Rectal smooth muscle tissue (tissue), 1 donor: ENCODE measurements at regions not wholly inside any gene's neighbourhood (a gene's known extent, or its start where the extent isn't known, plus 50 kb on each side); places are given as distances from the start of the nearest gene placed in this dataset.
"Not testable (repeated sequence)": the region's sequence is repeated elsewhere in the genome, so short reads cannot be mapped to it uniquely, and the experiment has no call there.

Experiments
- H3K27ac ChIP-seq: one replicate; pipeline ENCODE4 v1.7.0; 2013; ENCODE audit warnings: low read depth, low read length, inconsistent platforms
- H3K27me3 ChIP-seq: one replicate; pipeline ENCODE4 v1.7.0; 2013; ENCODE audit warnings: low read length; ENCODE audit not compliant: control insufficient read depth, insufficient read depth
- H3K36me3 ChIP-seq: one replicate; pipeline ENCODE4 v1.7.0; 2013; ENCODE audit warnings: low read length; ENCODE audit not compliant: control insufficient read depth, insufficient read depth
- H3K4me1 ChIP-seq: one replicate; pipeline ENCODE4 v1.7.0; 2013; ENCODE audit warnings: low read length; ENCODE audit not compliant: control insufficient read depth, insufficient read depth
- H3K4me3 ChIP-seq: one replicate; pipeline ENCODE4 v1.7.0; 2013; ENCODE audit warnings: low read length
- H3K9ac ChIP-seq: one replicate; pipeline ENCODE4 v1.7.0; 2013; ENCODE audit warnings: low read length

DNA sequence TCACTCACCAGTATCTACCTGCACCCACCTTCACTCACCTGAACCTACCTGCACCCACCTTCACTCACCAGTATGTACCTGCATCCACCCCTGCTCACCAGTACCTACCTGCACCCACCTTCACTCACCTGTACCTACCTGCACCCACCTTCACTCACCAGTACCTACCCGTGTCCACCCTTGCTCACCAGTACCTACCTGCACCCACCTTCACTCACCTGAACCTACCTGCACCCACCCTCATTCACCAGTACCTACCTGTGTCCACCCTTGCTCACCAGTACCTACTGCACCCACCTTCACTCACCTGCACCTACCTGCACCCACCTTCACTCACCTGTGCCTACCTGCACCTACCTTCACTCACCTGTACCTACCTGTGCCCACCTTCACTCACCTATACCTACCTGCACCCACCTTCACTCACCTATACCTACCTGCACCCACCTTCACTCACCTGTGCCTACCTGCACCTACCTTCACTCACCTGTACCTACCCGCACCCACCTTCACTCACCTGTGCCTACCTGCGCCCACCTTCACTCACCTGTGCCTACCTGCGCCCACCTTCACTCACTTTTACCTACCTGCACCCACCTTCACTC lies 232.1 kb upstream of the ZFP64 start:
- H3K4me1 ChIP-seq, H3K36me3 ChIP-seq, H3K27me3 ChIP-seq, H3K9ac ChIP-seq, H3K4me3 ChIP-seq, H3K27ac ChIP-seq: not testable (repeated sequence)

DNA sequence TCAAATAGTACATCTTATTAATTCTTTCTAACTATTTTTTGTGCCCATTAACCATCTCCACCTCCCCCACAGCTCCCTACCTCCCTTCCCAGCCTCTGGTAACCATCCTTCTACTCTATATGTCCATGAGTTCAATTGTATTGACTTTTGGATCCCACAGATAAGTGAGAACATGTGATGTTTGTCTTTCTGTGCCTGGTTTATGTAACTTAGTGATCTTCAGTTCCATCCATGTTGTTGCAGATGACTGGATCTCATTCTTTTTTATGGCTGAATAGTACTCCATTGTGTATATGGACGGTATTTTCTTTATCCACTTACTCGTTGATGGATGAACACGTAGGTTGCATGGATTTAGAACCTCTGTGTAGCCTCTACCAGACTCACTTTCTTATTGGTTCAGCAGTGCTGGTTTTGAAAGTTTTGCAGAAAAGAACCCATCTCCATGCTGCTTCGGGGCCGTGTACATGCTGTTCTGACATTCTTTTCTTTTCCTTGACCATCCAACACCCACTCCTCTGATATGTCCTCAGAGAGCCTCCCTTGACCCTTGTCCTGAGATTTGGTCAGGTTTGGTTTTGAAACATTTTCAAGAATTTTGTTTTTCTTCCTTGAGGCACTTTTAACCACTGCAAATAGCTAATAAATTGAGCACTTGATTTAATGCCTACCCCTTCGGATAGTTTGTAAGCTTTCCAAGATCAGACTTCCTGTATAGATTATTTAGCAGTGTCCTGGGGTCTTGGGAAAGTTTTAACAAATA lies 231.2 kb upstream of the ZFP64 start:
- Histone ChIP-seq H3K4me1 (no peaks in the 10 kb centered on the region), H3K4me3 (no peak overlapping the region), H3K9ac (no peak overlapping the region), H3K27ac (no peak overlapping the region), H3K36me3 (no peaks in the 10 kb centered on the region), H3K27me3 (no peaks in the 10 kb centered on the region)

DNA sequence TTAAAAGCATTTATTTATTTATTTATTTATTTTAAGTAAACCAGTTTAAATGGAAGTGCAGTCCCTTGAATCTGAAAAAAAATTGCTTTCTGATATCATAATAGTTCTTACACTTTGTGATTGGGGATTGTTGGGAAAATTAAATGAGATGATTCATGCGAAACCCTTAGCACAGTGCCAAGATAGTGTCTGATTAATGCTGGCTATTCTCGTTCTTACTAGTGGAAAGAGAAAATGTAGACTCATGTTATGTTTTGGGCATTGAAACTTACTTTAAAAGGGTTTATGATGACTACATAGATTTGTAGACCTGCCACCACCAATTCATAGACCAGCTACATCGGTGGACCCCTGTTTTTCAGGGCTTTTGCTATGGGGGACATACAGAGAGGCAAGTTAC lies 229.2 kb upstream of the ZFP64 start:
- Histone ChIP-seq H3K36me3 (no peaks in the 10 kb centered on the region), H3K4me1 (no peaks in the 10 kb centered on the region), H3K27ac (no peak overlapping the region), H3K4me3 (no peak overlapping the region), H3K9ac (no peak overlapping the region), H3K27me3 (no peaks in the 10 kb centered on the region)

DNA sequence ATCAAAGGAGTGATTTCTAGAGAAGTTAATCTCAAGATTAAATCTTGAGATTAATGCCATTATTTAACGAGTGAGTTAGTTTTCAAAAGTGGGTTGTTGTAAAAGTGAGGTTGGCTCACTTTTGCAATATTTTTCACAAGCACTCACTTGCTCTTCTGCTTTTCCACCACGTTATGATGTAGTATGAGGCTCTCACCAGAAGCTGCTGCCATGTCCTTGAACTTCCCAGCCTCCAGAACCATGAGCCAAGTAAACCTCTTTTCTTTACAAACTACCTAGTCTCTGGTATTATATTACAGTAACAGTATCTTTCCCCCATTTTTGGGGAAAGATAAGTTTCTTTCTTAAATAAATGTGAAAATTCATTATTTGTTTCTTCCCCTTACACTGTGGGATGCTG lies 227.6 kb upstream of the ZFP64 start:
- H3K27me3 ChIP-seq = no peaks in the 10 kb centered on the region
- H3K4me1 ChIP-seq = no peaks in the 10 kb centered on the region
- H3K9ac ChIP-seq = no peak overlapping the region
- no peak overlapping the region for H3K27ac ChIP-seq
- H3K4me3 ChIP-seq = no peak overlapping the region
- H3K36me3 ChIP-seq = no peaks in the 10 kb centered on the region

DNA sequence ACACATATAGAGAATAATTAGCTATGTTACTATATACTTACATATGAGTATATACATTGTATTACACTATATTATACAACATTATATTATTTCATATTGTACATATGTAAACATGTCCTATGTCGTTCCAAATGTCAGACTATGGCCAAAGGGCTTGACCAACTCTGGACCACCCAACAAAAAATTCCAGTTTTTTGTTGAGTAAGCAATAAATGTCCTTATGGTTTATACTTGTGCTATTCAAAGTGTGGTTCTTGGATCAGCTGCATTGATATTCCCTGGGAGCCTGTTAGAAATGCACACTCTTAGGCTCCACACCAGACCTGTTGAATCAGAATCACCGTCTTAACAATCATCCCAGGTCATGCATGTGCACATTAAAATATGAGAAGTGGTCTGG lies 225.4 kb upstream of the ZFP64 start:
- H3K27ac ChIP-seq = no peak overlapping the region
- H3K9ac ChIP-seq = no peak overlapping the region
- no peak overlapping the region for H3K4me3 ChIP-seq
- H3K36me3 ChIP-seq = no peaks in the 10 kb centered on the region
- H3K4me1 ChIP-seq = no peaks in the 10 kb centered on the region
- H3K27me3 ChIP-seq = no peaks in the 10 kb centered on the region

DNA sequence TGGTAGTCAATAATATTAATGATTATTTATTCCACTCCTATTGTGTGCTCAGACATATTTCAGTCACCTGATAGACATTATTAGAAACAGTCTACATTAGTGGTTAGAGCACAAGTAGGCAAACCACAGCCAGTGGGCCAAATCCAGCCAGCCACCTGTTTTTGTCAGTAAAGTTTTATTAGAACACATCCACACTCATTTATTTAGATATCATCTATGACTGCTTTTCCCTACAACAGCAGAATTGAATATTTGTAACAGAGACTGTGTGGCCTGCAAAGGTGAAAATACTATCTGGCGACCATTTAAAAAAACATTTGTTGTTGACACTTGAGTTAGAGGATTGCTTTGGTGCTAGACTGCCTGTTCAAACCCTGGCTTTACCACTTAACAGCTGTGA lies 220.0 kb upstream of the ZFP64 start:
- Histone ChIP-seq H3K27me3 (no peaks in the 10 kb centered on the region), H3K36me3 (no peaks in the 10 kb centered on the region), H3K4me3 (no peak overlapping the region), H3K9ac (no peak overlapping the region), H3K4me1 (no peaks in the 10 kb centered on the region), H3K27ac (no peak overlapping the region)

DNA sequence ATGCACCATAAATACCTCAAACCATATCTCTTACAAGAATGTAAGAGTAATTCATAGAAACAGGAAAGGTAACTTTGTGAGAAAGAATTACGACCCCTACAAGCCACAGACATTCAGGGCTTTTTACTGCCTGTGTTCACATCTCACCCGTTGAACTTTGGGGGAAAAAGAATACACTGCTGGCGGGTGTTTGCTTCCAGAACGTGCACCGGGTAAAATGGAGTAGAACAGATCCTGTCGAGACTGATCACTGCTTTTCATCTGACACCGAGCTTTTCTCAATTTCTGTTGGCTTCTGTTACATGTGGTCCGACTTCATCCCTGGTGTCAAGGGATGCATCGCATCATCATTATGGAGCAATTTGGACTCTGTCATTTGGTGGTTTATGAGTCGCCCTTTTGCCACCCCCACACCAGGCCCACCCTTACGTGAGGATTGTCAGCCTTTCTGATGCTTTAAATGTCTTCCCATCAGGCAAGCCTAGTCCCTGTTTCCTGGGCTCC lies 219.2 kb upstream of the ZFP64 start:
- no peaks in the 10 kb centered on the region for H3K27me3 ChIP-seq
- H3K4me1 ChIP-seq = no peaks in the 10 kb centered on the region
- no peak overlapping the region for H3K4me3 ChIP-seq
- H3K36me3 ChIP-seq = no peaks in the 10 kb centered on the region
- no peak overlapping the region for H3K27ac ChIP-seq
- no peak overlapping the region for H3K9ac ChIP-seq

DNA sequence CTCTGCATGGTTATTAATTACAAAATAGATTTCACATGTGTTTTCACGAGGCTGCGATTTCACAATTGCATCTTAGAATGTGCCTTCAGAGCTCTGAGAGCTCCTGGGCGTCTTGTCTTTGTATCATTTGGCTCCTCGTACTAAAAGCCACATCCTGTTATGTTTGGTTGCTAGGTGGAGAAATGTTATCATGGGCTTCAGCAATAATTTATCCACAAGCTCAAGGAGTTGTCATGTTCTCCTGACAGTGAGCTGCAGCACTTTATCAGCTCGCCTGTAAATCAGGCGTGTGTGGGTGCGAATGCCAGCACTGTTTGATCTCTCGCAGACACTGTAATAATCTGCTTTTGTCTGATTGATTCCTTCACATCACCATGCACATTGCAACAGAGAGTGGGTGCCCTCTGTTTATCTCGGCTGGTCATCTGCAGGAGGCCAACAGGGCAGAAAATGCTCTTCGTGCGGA lies 218.6 kb upstream of the ZFP64 start:
- Histone ChIP-seq H3K36me3 (no peaks in the 10 kb centered on the region), H3K9ac (no peak overlapping the region), H3K4me1 (no peaks in the 10 kb centered on the region), H3K27me3 (no peaks in the 10 kb centered on the region), H3K27ac (no peak overlapping the region), H3K4me3 (no peak overlapping the region)

DNA sequence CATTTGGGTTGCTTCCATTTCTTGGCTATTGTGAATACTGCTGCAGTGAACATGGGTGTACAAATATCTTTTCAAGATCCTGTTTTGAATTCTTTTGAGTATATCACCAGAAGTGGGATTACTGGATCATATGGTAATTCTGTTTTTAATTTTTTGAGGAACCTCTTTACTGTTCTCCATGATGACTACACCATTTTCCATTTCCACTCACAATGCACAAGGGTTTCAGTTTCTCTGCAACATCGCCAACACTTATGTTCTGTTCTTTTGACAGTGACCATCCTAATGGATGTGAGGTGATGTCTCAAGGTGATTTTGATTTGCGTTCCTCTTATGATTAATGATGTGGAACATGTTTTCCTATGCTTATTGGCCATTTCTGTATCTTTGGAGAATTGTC lies 214.4 kb upstream of the ZFP64 start:
- Histone ChIP-seq H3K4me3 (no peak overlapping the region), H3K4me1 (no peaks in the 10 kb centered on the region), H3K36me3 (no peaks in the 10 kb centered on the region), H3K27ac (no peak overlapping the region), H3K27me3 (no peaks in the 10 kb centered on the region), H3K9ac (no peak overlapping the region)

DNA sequence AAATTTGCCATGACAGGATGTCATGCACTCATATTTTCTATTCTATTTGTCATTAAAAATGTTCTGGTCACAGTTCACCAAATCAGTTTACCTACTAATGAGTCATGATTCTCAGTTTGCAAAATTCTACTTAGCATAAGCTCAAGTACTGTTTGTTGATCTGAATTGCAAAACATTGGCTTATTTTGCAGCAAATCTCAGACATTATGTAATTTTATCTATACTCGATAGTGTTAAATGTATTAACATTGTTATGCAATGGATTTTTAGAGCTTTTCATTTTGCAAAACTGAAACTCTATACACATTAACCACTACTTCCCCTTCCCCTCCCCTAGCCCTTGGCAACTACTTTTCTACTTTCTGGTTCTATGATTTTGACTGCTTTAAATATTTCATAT lies 213.8 kb upstream of the ZFP64 start:
- no peak overlapping the region for H3K4me3 ChIP-seq
- no peak overlapping the region for H3K27ac ChIP-seq
- no peaks in the 10 kb centered on the region for H3K4me1 ChIP-seq
- H3K9ac ChIP-seq = no peak overlapping the region
- H3K36me3 ChIP-seq = no peaks in the 10 kb centered on the region
- no peaks in the 10 kb centered on the region for H3K27me3 ChIP-seq

DNA sequence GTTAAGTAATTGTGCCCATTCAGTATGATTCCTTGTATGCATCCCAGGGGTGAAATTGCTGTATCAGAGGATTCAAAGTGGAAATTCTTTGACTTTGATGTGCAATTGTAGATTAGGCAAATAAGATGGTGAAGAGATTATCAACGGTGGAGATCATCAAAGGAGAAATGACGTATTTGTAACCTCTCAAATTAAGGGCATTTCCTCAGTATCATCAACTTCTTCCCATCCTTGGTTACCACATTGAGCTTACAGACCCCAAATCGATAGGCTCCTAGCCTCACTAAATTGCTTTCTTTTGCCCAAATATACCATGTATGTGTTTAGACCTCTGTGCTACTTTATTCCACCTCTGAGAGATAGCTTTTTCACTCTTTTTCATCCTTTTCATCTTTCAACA lies 213.1 kb upstream of the ZFP64 start:
- no peak overlapping the region for H3K27ac ChIP-seq

DNA sequence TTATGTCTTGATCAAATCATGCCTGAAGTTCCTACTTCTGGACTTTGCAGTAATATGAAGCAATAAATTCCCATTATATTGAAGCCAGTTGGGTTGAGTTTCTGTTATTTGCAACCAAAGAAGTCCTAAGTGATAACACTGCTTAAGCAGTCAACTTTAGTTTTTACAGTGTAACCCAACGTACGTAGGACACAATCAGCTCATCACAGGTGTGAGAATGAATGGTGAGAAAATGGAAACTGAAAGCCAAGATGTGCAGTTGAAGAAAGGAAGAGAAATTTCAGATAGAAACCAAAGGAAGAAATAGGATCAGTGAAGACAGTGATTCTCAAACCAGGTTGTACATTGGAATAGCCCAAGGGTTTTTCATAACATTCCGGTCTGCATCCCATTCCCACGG lies 211.4 kb upstream of the ZFP64 start:
- H3K36me3 ChIP-seq = no peaks in the 10 kb centered on the region
- no peaks in the 10 kb centered on the region for H3K4me1 ChIP-seq
- H3K4me3 ChIP-seq = no peak overlapping the region
- no peak overlapping the region for H3K9ac ChIP-seq
- H3K27ac ChIP-seq = no peak overlapping the region
- H3K27me3 ChIP-seq = no peaks in the 10 kb centered on the region

More for the DNA sequence above, 213.1 kb upstream of the ZFP64 start:
- no peaks in the 10 kb centered on the region for H3K4me1 ChIP-seq
- no peaks in the 10 kb centered on the region for H3K36me3 ChIP-seq
- H3K27me3 ChIP-seq = no peaks in the 10 kb centered on the region
- H3K9ac ChIP-seq = no peak overlapping the region
- no peak overlapping the region for H3K4me3 ChIP-seq

DNA sequence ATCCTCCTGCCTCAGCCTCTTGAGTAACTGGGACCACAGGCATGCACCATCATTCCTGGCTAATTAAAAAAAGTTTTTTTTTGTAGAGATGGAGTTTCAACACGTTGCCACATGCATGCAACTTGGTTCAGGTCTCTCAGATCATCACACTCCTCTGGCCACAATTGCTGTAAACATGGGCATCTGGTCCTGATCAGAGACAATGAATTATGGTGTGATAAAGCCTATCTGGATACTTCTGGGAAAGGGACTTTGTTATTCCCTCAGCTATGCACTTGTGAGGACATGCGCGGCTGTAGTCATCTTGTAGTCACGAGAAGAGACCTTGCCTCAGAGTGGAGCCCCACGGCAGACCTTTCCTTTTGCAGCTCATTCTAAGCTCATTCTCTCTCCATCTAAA lies 210.9 kb upstream of the ZFP64 start:
- H3K27ac ChIP-seq = no peak overlapping the region

More for the DNA sequence above, 210.9 kb upstream of the ZFP64 start:
- Histone ChIP-seq H3K27me3 (no peaks in the 10 kb centered on the region), H3K4me3 (no peak overlapping the region), H3K36me3 (no peaks in the 10 kb centered on the region), H3K4me1 (no peaks in the 10 kb centered on the region), H3K9ac (no peak overlapping the region)
